GM12864 (cell line): ENCODE measurements at regions not wholly inside any gene's neighbourhood (a gene's known extent, or its start where the extent isn't known, plus 50 kb on each side); places are given as distances from the start of the nearest gene placed in this dataset.

ENCODE experiments used
- DNase-seq: peaks from one replicate; pipeline ENCODE4 v3.0.0-alpha.2; 2011; ENCODE audit warnings: low read depth
- H3K4me3 ChIP-seq: 2 replicates; pipeline ENCODE4 v1.5.1; 2011; ENCODE audit warnings: mild to moderate bottlenecking, low read depth, low read length, control low read depth
- TF ChIP-seq, protein P1 (sequence below): IDR thresholded peaks from 2 replicates; pipeline ENCODE4 v1.5.1; 2011; ENCODE audit warnings: low read depth, mild to moderate bottlenecking, moderate library complexity, low read length, control low read depth, inconsistent platforms; ENCODE audit errors: missing control alignments

DNA sequence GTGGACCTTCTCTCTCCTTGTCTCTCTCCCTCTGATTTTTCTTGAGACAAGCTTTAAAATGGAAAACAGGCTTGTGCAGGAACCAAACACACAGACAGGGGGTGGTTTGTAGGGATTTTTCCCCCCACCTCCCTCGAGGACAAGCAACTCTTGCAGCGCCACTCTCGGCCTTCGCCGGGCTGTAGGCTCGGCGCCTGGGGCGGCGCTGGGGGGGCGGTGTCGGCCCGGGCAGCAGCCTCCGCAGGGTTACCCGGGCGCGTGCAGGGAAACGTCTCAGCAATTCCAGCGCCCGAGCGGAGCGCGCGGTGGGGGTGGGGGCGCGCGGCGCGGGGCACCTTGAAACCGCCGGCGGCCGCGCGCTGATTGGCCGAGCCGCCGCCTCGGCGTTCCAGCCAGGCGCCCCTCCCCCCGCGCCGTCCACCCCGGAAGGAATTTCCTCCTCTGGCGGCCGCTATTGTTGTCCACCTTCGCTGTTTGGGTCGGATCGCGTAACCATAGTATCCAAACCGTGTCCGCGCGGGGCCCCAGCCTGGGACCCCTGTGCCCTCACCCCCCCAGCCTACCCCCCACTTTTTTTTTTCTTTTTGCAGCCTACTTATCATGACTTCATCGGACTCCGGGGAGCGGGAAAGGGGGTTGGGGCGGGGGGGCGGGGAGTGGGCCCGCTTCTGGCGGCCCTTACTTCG is 59.8 kb upstream of the ACOT11 start:
- DNase-seq = peak; percentile 27
- TF ChIP-seq, protein P1, sequence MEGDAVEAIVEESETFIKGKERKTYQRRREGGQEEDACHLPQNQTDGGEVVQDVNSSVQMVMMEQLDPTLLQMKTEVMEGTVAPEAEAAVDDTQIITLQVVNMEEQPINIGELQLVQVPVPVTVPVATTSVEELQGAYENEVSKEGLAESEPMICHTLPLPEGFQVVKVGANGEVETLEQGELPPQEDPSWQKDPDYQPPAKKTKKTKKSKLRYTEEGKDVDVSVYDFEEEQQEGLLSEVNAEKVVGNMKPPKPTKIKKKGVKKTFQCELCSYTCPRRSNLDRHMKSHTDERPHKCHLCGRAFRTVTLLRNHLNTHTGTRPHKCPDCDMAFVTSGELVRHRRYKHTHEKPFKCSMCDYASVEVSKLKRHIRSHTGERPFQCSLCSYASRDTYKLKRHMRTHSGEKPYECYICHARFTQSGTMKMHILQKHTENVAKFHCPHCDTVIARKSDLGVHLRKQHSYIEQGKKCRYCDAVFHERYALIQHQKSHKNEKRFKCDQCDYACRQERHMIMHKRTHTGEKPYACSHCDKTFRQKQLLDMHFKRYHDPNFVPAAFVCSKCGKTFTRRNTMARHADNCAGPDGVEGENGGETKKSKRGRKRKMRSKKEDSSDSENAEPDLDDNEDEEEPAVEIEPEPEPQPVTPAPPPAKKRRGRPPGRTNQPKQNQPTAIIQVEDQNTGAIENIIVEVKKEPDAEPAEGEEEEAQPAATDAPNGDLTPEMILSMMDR = peak; percentile 1
- H3K4me3 ChIP-seq = peak overlapping the region; percentile 63

DNA sequence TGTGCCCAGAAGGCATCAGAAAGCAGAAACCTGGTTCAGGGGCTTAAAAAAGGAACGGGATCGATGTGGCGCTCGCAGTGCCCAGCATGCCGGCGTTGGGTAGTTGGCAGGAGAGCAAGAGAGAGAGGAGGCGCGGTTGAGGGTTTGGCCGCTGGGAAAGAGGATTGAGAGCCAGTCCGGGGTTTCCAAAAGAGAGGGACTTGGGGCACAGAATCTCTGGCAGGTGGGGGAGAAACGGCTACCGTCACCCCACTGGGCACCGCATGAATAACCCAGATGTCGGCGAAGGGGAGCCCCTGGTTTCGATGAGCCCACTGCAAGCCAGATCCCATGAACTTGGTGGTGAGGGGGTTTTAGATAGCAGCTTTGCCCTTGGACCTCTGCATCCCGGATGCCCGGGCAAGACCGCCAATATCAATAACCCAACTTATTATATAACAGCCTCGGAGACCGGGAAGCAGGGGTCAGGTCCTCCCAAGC is 60.4 kb upstream of the ACOT11 start:
- no peak for DNase-seq
- TF ChIP-seq, protein P1 = no peak
- H3K4me3 ChIP-seq = peak overlapping the region; percentile 63

DNA sequence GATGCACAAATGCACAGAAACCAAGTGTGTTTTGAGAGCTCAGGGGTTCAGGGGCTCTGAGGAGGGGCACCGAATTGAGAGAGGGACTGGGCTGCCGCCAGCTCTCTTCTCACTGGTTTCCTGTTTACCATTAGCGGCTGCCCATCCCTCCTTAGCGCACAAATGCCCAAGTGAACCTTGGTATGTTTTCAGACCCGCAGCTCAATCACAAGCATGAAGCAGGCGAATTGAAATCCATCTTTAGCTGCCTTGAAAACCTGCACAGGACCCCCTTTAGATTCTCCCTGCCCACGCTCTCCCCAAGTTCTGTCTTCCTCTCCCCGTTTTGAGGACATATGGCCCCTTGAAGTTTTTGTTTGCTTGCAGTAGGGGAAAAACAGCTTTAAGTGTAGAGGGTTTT is 61.1 kb upstream of the ACOT11 start:
- TF ChIP-seq, protein P1 = no peak
- DNase-seq = no peak
- H3K4me3 ChIP-seq = no peak overlapping the region

DNA sequence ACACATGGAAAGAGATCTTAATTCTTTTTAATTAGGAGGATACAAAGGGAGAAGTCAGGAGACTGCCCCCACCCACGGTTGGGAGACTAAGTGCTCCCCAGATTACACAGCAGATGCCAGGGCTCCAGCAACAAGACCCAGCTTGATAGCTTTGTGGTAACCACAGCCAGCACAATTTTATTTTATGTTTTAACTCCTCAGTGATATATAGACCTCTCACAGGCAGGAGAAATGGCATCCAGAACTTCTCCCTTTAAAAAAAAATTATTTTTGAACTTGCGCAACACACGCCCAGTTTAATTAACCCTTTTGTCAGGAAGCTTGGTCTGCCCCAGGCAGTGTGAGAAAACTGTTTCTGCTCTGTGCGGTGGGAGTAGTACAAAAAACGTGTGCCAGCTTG is 62.6 kb upstream of the ACOT11 start:
- no peak overlapping the region for H3K4me3 ChIP-seq
- DNase-seq = no peak
- TF ChIP-seq, protein P1 = no peak

DNA sequence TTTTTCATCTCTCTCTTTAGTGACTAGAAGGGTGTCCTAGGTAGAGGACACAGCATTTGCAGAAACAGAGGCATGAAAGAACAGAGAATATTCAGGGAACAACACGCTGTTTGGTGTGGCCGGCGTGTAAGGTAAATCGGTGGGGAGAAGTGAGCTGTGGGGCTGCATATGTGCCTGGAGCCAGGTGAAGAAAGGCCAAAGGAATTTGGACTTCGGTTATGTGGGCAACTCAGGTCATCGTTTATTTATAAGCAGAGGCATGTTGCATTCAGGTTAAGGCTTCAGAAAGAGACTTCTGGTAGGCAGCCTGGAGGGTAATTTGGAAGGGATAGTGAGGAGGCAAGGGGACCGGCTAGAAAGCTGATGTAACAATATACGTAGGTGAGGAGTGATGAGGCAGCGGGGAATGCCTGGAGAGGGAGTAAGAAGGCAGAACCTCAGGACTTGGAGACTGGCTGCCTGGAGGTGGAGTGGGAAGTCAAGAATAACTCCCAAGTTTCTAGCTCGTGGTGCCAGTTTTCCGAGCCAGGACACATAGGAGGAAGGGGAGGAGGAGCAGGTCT is 64.1 kb upstream of the ACOT11 start:
- TF ChIP-seq, protein P1 = no peak

DNA sequence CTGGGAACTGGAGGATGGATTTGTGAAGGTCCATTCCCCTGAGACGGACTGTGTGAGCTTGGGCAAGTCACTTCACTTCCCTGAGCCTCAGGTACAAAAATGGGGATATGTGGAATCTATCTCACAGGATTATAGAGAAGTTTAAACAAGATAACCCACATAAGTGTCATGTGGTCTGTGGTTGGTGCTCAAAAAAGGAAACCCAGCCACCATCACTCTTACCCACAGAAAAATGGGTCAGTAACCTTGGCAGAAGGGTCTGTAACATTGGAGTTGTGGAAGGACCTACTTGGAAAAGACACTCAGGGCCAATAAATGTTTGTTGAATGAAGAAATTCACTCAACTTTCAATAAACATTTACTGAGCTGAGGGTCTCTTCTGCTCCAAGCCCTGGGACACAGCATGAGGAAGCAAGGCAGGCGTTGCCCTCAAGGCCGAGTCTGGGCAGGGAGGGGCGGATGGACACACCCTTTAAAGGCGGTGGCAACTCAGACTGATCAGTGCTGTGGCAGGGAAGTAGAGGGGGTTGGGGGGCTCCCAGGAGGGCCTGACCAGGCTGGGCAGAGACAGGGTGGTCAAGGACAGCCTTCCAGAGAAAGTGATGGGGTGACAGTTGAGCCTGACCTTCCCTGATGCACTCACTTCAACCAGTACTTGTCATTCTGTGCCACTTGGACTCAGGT is 66.7 kb upstream of the ACOT11 start:
- no peak overlapping the region for H3K4me3 ChIP-seq
- DNase-seq = no peak
- TF ChIP-seq, protein P1 = no peak

More for the DNA sequence above, 64.1 kb upstream of the ACOT11 start:
- DNase-seq = no peak
- no peak overlapping the region for H3K4me3 ChIP-seq

DNA sequence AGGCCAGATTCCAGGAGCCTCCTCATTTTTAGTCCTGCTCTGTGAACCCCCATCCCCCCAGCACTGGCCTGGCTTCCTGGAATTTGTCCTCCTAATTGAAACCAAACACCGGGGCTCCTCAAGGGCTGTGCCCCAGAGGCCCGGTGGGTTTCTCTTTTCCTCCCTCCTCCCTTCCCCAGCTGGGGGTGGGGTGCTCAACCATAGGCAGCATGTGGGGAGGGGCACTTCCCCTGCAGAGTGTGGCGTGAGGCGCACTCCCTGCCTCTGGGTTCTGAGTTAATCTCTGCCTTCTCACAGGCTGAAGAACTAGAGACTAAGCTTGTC is 67.5 kb upstream of the ACOT11 start:
- TF ChIP-seq, protein P1 = no peak
- DNase-seq = no peak
- H3K4me3 ChIP-seq = no peak overlapping the region
